ENCODE measurements at regions not wholly inside any gene's neighbourhood (a gene's known extent, or its start where the extent isn't known, plus 50 kb on each side); places are given as distances from the start of the nearest gene placed in this dataset.

GRCh38 chr15:29333261-29333660, 63.6 kb upstream of the NSMCE3 start:
- TF ChIP-seq CTCF (IDR thresholded peaks at IDR 0.05) (no peak), POLR2A (IDR thresholded peaks at IDR 0.05) (no peak), EP300 (IDR thresholded peaks at IDR 0.05) (no peak), POLR2AphosphoS5 (IDR thresholded peaks at IDR 0.05) (no peak)

Data from sigmoid colon (tissue), 4 donors.